ENCODE measurements at regions not wholly inside any gene's neighbourhood (a gene's known extent, or its start where the extent isn't known, plus 50 kb on each side); places are given as distances from the start of the nearest gene placed in this dataset.
A peak's percentile ranks its signal among the peaks of the same experiment; 100 is the strongest.

DNA sequence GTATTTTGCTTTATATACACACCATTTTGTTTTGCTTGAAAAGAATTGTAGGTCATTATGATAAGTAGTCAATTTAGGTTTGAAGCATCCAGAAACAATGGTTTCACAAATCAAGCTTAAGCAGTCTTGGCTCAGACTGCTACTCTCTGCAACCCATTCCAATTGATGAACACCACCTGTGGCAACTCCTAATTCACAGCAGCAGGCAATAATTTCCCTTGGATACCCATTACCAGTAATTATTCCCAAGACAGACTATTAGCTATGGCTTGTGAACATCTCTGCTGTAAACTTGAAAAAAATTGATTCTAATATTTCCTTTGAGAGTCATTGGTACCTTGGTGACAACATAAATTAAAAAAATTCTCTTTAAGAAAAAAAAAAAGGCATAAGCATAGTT, 299.3 kb upstream of the SLITRK6 start:
- no peak overlapping the region for H3K27ac ChIP-seq
- TF ChIP-seq, protein P1, sequence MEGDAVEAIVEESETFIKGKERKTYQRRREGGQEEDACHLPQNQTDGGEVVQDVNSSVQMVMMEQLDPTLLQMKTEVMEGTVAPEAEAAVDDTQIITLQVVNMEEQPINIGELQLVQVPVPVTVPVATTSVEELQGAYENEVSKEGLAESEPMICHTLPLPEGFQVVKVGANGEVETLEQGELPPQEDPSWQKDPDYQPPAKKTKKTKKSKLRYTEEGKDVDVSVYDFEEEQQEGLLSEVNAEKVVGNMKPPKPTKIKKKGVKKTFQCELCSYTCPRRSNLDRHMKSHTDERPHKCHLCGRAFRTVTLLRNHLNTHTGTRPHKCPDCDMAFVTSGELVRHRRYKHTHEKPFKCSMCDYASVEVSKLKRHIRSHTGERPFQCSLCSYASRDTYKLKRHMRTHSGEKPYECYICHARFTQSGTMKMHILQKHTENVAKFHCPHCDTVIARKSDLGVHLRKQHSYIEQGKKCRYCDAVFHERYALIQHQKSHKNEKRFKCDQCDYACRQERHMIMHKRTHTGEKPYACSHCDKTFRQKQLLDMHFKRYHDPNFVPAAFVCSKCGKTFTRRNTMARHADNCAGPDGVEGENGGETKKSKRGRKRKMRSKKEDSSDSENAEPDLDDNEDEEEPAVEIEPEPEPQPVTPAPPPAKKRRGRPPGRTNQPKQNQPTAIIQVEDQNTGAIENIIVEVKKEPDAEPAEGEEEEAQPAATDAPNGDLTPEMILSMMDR (IDR thresholded peaks at IDR 0.05): no peak
- no peak for TF ChIP-seq ZFX (IDR thresholded peaks at IDR 0.05; ENCODE audit: borderline replicate concordance)

DNA sequence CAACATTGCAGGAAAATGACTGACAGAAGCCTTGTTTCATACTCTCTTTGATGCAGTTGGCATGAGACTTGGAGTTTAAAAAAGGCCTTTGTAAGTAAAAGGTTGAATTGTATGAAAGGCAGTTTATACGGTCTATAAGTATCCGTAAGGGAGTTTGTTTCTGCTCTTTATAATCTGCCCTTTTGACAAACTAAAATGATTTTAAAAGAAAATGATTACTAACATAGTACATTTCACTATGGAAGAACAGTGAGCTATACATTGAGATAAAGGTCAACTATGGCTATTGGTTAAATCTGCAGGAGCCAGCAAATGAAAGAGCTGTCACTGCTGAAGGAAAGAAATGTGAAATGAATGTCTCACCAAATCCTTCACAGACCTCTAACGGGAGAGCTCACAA, 296.1 kb upstream of the SLITRK6 start:
- no peak for TF ChIP-seq ZFX (IDR thresholded peaks at IDR 0.05; ENCODE audit: borderline replicate concordance)
- TF ChIP-seq, protein P1 (IDR thresholded peaks at IDR 0.05): no peak
- H3K27ac ChIP-seq: no peak overlapping the region

DNA sequence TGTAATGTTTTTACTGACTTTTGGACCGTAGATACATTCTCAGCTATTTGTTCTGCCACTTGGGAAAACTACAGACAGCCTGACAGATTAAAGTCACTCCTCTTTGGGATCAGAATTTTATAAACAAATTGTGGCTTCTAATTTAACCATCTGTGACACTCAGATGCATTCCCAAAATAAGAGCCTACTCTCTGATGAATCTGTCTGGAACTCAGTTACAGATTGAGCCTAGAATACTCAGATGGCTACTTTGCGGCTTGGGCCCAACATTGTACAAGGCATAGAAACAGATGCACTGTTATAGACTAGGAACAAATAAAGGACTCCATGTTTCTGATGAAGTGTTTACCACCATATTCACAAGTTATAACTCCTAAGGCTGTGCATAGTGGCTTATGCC, 291.0 kb upstream of the SLITRK6 start:
- TF ChIP-seq ZFX (IDR thresholded peaks at IDR 0.05; ENCODE audit: borderline replicate concordance): no peak
- TF ChIP-seq, protein P1 (IDR thresholded peaks at IDR 0.05): no peak
- no peak overlapping the region for H3K27ac ChIP-seq

- TF ChIP-seq, protein P1 (IDR thresholded peaks at IDR 0.05): no peak
- no peak for TF ChIP-seq ZFX (IDR thresholded peaks at IDR 0.05; ENCODE audit: borderline replicate concordance)
- H3K27ac ChIP-seq: no peak overlapping the region
Observed at GRCh38 chr13:86087244-86087643, 288.0 kb upstream of the SLITRK6 start.

DNA sequence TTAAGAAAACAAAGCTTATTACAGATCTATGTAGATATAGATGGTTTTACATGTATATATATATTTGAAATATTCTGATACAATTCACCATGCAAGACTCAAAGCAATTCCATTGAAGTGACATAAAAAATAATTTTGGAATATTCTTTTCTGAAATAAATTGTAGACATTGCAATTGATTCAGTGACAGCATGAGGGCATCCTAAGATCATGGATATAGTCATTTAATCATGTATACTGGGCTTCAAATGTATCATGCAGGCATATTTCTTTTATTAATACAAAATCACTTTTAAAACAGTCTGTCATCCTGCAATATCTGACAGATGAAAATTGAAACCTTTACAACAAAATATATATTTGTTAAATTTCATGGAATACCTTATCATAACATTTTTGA, 286.7 kb upstream of the SLITRK6 start:
- no peak overlapping the region for H3K27ac ChIP-seq
- TF ChIP-seq, protein P1 (IDR thresholded peaks at IDR 0.05): peak; percentile 43
- no peak for TF ChIP-seq ZFX (IDR thresholded peaks at IDR 0.05; ENCODE audit: borderline replicate concordance)

DNA sequence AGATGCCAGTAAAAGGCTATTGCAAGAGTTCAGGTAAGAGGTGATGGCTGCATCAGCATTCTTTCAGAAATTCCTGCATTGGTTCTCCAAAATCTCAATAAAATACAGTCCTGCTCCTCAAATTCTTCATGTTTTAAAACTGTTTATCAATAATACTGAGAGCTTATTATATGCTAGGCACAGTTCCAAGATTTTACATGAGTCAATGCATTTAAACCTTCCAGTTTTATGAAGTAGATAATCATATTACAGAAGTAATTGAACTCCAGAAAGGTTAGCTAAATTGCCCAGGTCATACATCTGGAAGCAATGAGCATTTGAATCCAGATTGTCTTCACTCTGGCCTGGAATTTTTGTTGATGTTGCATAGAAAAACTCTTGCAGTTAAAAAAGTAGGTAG, 282.9 kb upstream of the SLITRK6 start:
- H3K27ac ChIP-seq: peak overlapping the region; percentile 37
- TF ChIP-seq ZFX (IDR thresholded peaks at IDR 0.05; ENCODE audit: borderline replicate concordance): no peak
- TF ChIP-seq, protein P1 (IDR thresholded peaks at IDR 0.05): no peak

DNA sequence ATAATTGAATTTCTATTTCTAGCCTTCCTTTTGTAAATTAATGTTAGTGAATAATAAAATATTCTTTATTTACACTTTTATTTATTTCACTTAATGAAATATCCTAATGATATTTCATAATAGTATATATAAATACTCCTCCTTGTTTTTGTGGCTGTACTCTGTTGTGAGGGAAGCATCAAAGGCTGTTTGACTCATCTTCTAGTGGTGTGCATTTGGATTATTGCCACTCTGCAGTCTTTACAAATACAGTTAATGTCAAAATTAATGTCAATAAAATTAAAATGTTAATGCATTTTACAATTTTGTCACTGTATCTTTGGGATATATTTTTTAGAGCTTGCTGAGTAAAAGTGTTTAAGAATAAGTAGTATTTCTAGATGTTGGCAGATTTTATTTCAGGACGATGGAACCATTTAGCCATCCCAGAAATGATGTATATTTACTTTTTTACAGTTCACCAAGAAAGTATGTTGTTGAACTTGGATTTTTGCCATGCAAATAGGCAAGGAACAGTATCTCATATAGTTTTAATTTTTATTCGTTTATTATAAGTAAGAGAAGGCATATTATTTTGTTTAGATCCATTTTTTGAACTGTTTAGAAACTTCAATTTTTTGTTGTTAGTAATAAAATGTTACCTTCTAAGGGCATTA, 281.2 kb upstream of the SLITRK6 start:
- TF ChIP-seq, protein P1 (IDR thresholded peaks at IDR 0.05): no peak
- TF ChIP-seq ZFX (IDR thresholded peaks at IDR 0.05; ENCODE audit: borderline replicate concordance): no peak
- H3K27ac ChIP-seq: peak overlapping the region; percentile 37
